ENCODE measurements at regions not wholly inside any gene's neighbourhood (a gene's known extent, or its start where the extent isn't known, plus 50 kb on each side); places are given as distances from the start of the nearest gene placed in this dataset.

DNA sequence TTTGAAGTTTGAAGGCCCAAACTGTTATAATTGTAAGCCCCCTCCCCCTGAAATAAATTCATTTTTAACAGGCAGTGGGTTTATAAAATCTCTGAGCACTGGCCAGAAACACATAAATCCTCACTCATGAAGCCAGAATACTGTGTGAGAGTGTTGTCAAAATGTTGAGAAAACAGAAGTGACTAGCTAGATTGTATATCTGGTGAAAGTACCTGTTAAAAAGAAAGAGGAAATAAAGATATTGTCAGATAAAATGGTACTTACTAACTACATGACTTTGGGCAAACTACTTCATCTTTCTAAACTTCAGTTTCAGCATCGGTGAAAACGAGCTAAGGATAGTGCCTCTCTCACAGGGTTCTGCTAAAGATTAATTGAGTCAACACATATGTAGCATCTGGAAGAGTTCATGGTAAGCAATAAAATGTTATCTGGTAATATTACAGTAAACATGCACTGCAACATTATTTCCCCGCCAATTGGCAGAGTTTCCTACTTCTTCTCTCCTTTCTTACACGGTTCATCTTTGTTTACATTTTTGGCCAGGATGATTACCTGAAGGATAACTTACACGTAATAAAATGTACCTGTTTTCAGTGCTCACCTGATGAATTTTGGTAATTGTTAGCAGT lies 202.5 kb upstream of the CHRM2 start:
- no peak for TF ChIP-seq CTCF (IDR thresholded peaks at IDR 0.05)
- TF ChIP-seq POLR2A (IDR thresholded peaks at IDR 0.05) = no peak

Data from esophagus squamous epithelium (tissue), 4 donors.